ENCODE measurements at regions not wholly inside any gene's neighbourhood (a gene's known extent, or its start where the extent isn't known, plus 50 kb on each side); places are given as distances from the start of the nearest gene placed in this dataset.

- TF ChIP-seq ZNF219 (CRISPR knock-in tag; IDR thresholded peaks at IDR 0.05; ENCODE audit: borderline replicate concordance) (no peak), CTCF (IDR thresholded peaks at IDR 0.05) (no peak), STAT6 (CRISPR knock-in tag; conservative IDR thresholded peaks at IDR 0.05; ENCODE audit: low read depth) (no peak), ZBTB43 (CRISPR knock-in tag; IDR thresholded peaks at IDR 0.05) (no peak), ATF3 (CRISPR knock-in tag; conservative IDR thresholded peaks at IDR 0.05) (no peak), TEAD1 (CRISPR knock-in tag; IDR thresholded peaks at IDR 0.05) (no peak), MAX (CRISPR knock-in tag; IDR thresholded peaks at IDR 0.05) (no peak), ZNF416 (CRISPR knock-in tag; IDR thresholded peaks at IDR 0.05) (no peak), SOX15 (CRISPR knock-in tag; IDR thresholded peaks at IDR 0.05) (no peak), JAZF1 (CRISPR knock-in tag; IDR thresholded peaks at IDR 0.05) (no peak)
Observed at GRCh38 chrX:63488546-63489373, 137.6 kb upstream of the SPIN4 start.

All from WTC11 (cell line).